Lower leg skin (tissue), 4 donors: ENCODE measurements at regions not wholly inside any gene's neighbourhood (a gene's known extent, or its start where the extent isn't known, plus 50 kb on each side); places are given as distances from the start of the nearest gene placed in this dataset.
"Not testable (repeated sequence)": the region's sequence is repeated elsewhere in the genome, so short reads cannot be mapped to it uniquely, and the experiment has no call there.

Experiments used
- DNase-seq, 2 donors: peaks; one replicate each; pipeline ENCODE4 v3.0.0-alpha.2; 2019; ENCODE audit warnings: low spot score in 2 of 2
- H3K4me3 ChIP-seq: fragments of 200-600 bp; sonication (generic); 2 replicates; pipeline ENCODE4 v1.5.1; 2017; ENCODE audit warnings: mild to moderate bottlenecking, low read depth; ENCODE audit not compliant: poor library complexity, severe bottlenecking
- POLR2A ChIP-seq, 2 donors: fragments of 450-650 bp; IDR thresholded peaks; one replicate each; pipeline ENCODE4 v1.6.1; 2016 to 2017; ENCODE audit warnings: antibody characterized with exemption in 2 of 2, mild to moderate bottlenecking in 1 of 2, moderate library complexity in 1 of 2
- WGBS, 2 donors: methylation state at CpG; one replicate each; pipeline ENCODE4 v1.1.5; 2018; 5-methylcytosine and 5-hydroxymethylcytosine counted together
- intact Hi-C: fragments of 100-400 bp; cut with DNase I; formaldehyde crosslinking; loops from one replicate; pipeline ENCODE4 v1.15.0; 2023; ENCODE audit warnings: low total_unique reads
- TF ChIP-seq, protein P1 (sequence below), 3 donors: fragments of 450-650 bp; IDR thresholded peaks; one replicate each; pipeline ENCODE4 v1.5.1; 2016; ENCODE audit warnings: antibody characterized with exemption in 3 of 3, mild to moderate bottlenecking in 3 of 3, moderate library complexity in 2 of 3

DNA sequence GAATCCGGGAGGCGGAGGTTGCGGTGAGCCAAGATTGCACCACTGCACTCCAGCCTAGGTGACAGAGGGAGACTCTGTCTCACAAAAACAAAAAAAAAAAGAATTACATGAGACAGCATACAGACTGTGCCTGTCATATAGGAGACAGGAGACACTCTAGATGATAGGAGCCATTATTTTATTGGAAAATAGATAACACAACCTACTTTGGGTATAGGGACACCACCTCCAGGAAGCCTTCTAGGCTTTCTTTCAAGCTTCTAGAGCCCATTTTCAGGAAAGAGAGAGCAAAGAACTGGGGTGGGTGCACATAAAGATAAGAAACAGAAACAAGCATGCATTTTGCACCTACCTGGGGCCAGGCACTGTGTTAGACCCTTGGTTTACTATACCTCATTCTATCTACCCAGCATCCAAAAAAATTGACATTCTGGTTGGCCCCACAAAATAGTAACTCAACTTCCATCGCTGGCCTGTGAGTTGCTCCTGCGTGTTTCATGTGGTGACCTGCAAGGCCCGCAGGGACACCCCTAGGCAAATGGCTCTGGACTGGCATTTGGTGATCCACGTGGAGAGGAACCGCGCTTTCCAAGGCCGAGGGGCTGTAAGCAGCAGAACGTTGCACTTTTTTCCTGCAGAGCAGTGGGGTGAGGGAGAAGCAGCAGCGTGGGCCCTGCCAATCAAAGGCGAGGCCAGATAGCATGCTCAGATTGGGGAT lies 57.1 kb upstream of the CACUL1 start:
- WGBS, 2 donors, result 49 to 77% methylated on average over 12 to 13 of the region's 13 CpGs
- peak in 1 of 2 donors; percentile 75 for DNase-seq
- no peak overlapping the region for H3K4me3 ChIP-seq
- intact Hi-C loops, result no loop called here
- no peak for TF ChIP-seq POLR2A (IDR thresholded peaks at IDR 0.05)
- TF ChIP-seq, protein P1, sequence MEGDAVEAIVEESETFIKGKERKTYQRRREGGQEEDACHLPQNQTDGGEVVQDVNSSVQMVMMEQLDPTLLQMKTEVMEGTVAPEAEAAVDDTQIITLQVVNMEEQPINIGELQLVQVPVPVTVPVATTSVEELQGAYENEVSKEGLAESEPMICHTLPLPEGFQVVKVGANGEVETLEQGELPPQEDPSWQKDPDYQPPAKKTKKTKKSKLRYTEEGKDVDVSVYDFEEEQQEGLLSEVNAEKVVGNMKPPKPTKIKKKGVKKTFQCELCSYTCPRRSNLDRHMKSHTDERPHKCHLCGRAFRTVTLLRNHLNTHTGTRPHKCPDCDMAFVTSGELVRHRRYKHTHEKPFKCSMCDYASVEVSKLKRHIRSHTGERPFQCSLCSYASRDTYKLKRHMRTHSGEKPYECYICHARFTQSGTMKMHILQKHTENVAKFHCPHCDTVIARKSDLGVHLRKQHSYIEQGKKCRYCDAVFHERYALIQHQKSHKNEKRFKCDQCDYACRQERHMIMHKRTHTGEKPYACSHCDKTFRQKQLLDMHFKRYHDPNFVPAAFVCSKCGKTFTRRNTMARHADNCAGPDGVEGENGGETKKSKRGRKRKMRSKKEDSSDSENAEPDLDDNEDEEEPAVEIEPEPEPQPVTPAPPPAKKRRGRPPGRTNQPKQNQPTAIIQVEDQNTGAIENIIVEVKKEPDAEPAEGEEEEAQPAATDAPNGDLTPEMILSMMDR (IDR thresholded peaks at IDR 0.05), result no peak

DNA sequence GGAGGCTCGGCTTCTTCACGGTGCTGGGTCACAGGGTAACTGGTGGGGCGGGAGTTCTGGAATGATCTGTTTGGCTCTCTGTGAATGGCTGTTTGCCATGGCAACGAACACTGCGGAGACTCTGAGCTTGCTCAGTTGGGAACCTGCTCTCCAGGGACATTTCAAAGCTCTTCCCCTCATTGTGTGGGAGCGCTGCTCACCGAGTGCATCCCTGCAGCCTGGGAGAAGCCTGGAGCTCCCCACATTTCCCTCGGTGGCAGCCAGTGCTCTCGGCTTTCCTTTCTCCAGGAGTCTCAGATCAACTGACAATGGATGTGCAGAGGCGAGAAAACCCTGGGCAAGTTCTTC lies 57.6 kb upstream of the CACUL1 start:
- no peak overlapping the region for H3K4me3 ChIP-seq
- TF ChIP-seq POLR2A (IDR thresholded peaks at IDR 0.05), result no peak
- TF ChIP-seq, protein P1 (IDR thresholded peaks at IDR 0.05), result no peak
- WGBS, 2 donors, result 20 to 36% methylated on average over 10 of the region's 10 CpGs
- intact Hi-C loops, result no loop called here
- DNase-seq, result peak in 1 of 2 donors; percentile 49

DNA sequence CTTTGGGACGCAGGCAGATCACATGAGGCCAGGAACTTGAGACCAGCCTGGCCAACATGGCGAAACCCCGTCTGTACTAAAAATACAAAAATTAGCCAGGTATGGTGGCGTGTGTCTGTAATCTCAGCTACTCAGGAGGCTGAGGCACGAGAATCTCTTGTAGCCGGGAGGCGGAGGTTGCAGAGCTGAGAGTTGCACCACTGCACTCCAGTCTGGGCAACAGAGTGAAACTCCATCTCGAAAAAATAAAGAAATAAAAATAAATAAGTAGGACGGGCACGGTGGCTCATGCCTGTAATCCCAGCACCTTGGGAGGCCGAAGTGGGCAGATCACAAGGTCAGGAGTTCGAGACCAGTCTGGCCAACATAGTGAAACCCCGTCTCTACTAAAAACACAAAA lies 58.2 kb upstream of the CACUL1 start:
- H3K4me3 ChIP-seq, DNase-seq, intact Hi-C loops: not testable (repeated sequence)
- WGBS, 2 donors, result 93 to 95% methylated on average over 13 of the region's 13 CpGs

DNA sequence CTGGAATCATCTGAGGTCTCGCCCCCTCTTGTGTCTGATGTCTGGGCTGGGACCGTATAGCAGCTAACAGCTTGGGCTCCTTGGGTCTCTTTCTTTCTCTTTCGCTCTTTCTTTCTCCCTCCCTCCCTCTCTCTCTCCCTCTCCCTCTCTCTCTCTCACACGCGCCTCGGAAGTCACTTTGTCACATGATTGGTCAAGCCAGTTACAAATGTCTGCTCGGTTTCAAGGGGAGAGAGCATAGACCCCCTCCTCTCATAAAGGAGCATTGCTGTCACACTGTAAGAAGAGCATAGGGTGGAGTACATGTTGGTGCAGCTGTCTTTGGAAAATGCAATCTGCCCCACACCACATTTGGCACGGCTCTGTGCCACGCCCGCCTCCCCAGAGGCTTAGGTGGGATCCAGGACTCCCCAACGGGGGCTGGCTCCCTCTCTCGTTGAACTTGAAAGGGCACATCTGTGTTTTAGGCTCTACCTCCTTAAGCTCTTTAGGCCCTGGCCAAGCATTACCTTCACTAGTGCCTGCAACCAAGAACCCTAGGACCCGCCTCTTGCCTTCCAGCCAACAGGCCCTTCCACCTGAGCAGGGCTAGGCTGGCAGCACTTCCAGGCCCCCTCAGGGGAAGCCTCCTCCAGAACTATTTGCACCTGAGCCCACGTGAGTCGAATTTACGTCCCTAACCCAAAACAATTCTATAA lies 61.9 kb upstream of the CACUL1 start:
- intact Hi-C loops, result no loop called here
- WGBS, 2 donors, result 53 to 65% methylated on average over 16 of the region's 16 CpGs
- H3K4me3 ChIP-seq, result no peak overlapping the region
- DNase-seq, result no peak
- no peak for TF ChIP-seq POLR2A (IDR thresholded peaks at IDR 0.05)
- TF ChIP-seq, protein P1 (IDR thresholded peaks at IDR 0.05), result no peak

DNA sequence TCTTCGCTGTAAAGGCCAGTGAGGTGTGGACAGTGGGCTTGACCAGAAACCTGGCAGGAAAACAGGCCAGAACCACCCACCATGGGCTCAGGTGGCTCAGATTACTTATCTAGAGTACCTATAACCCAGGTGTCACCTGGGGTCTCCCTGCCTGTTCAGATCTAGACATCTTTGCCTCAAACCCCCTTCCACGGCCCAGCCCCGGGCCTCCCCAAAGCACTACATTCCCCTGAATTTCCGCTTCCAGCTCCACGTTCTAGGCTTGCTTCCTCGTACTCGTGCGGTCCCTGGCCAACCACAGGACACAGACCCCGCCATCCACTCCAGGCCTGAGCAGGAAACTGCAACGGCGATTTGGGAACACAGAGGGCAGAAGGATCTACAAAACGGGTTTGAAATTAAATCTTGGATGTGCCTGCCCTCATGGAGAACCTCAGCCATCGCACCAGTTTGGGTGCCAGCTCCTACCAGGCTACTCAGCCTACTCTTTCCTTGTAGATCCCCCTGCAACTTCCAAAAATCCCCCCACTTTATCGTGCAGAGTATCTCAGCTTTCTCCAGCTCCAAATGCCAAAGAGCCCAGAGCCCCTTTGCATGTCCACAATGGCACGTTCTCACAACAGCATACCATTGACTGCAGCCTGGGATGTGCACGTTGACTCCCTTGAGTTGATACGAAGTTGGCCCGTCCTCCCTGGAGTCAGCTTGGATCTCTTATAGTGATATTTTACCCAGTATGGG lies 62.7 kb upstream of the CACUL1 start:
- H3K4me3 ChIP-seq, result no peak overlapping the region
- WGBS, 2 donors, result 87 to 90% methylated on average over 18 of the region's 18 CpGs
- TF ChIP-seq, protein P1 (IDR thresholded peaks at IDR 0.05), result no peak
- no peak for TF ChIP-seq POLR2A (IDR thresholded peaks at IDR 0.05)
- DNase-seq, result no peak
- intact Hi-C loops, result no loop called here

DNA sequence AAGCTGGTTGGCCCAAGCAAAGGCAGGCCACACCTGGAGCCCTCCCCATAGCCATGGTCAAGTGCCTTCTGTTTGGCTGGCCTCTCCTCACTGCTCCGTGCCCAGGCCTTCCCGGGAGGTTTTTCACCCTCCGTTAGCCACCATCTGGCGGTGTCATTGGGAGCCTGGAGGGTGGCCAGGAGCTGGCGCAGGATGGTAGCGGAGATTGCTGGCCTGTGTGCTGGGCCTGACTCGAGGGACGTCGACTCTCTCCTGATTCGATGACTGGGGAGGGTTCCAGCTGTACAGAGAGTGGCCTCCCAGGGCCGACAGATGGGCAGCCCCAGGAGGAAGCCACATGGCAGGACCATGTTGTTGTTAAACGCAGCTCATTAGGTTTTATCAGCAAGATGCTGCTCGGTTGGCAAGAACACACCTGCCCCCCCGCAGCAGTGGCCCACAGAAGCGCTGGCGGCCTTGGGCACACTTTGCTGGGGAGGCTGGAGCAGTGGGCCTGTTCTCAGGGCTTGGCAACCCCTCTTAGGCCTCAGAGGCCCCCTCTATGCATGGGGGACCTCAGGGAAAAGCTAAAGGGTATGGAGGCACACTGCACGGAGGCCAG lies 64.0 kb upstream of the CACUL1 start:
- WGBS, 2 donors, result 71 to 85% methylated on average over 15 to 17 of the region's 17 CpGs
- H3K4me3 ChIP-seq, result no peak overlapping the region
- intact Hi-C loops, result no loop called here
- DNase-seq, result no peak
- TF ChIP-seq POLR2A (IDR thresholded peaks at IDR 0.05), result no peak
- TF ChIP-seq, protein P1 (IDR thresholded peaks at IDR 0.05), result no peak
